GM10266 (cell line): ENCODE measurements at regions not wholly inside any gene's neighbourhood (a gene's known extent, or its start where the extent isn't known, plus 50 kb on each side); places are given as distances from the start of the nearest gene placed in this dataset.
"Not testable (repeated sequence)": the region's sequence is repeated elsewhere in the genome, so short reads cannot be mapped to it uniquely, and the experiment has no call there.

Experiments
- DNase-seq: peaks from one replicate; pipeline ENCODE4 v3.0.0; 2012; ENCODE audit errors: extremely low spot score
- CTCF ChIP-seq: IDR thresholded peaks from 2 replicates; pipeline ENCODE4 v1.5.1; 2012; ENCODE audit warnings: mild to moderate bottlenecking, low read depth; ENCODE audit not compliant: control insufficient read depth, insufficient read depth; ENCODE audit errors: missing control alignments

DNA sequence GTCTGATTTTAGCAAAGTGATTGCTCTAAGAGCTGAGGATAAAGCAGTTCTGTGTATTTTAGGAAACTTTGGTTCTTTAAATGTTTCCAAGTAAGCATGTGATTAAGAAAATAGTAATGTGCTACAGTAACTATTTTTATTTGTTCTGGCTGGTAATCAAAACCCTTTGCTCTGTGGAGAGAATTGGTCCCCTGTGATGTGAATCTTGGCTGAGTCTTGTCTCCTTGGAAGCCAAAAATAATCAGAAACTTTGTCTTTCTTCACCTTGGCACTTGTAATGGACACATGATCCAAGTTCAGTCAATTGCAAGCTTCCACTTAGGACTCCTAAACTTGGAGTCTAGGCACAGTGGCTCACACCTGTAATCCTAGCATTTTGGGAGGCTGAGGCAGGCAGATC lies 422.7 kb upstream of the CDH20 start:
- DNase-seq = no peak
- no peak for TF ChIP-seq CTCF

- TF ChIP-seq CTCF = no peak
- DNase-seq = no peak
These were observed 421.7 kb upstream of the CDH20 start for GRCh38 chr18:60911504-60911903.

DNA sequence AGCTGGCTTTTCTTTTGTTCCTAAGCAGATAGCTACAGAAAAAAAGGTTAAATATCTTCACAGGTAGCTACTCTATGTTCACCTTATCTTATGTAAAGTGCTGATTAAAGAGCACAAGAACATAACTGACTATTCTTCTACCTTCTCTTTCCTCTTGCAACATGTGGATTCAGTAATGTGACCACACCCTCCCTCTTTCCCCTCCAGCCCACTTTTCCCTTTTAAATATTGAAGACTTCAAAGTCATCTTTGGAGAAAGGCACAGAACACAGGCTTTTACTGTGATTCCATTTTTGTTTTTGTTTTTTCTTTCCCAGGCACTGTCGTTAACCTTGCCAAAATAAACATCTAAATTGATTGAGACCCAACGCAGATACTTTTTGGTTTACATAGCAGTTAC lies 418.1 kb upstream of the CDH20 start:
- DNase-seq = no peak
- no peak for TF ChIP-seq CTCF

- DNase-seq = not testable (repeated sequence)
These were observed 414.4 kb upstream of the CDH20 start for GRCh38 chr18:60918862-60919261.

GRCh38 chr18:60925892-60926291 lies 407.3 kb upstream of the CDH20 start:
- no peak for TF ChIP-seq CTCF
- no peak for DNase-seq

DNA sequence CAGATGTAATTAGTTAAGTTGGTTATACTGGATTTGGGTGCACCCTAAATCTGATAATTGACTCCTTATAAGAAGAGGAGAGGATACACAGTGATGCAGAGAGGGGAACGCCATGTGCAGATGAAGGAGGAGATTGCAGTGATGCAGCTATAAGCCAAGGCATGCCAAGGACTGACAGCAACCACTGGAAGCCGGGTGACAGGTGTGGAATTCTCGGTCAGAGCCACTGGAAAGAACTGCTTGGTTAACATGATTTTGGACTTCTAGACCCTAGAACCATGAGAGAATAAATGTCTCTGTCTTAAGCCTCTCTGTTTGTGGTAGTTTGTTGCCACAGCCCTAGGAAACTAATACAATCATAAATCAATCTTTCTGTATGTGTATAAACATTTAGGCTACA lies 403.3 kb upstream of the CDH20 start:
- no peak for DNase-seq
- TF ChIP-seq CTCF = no peak

DNA sequence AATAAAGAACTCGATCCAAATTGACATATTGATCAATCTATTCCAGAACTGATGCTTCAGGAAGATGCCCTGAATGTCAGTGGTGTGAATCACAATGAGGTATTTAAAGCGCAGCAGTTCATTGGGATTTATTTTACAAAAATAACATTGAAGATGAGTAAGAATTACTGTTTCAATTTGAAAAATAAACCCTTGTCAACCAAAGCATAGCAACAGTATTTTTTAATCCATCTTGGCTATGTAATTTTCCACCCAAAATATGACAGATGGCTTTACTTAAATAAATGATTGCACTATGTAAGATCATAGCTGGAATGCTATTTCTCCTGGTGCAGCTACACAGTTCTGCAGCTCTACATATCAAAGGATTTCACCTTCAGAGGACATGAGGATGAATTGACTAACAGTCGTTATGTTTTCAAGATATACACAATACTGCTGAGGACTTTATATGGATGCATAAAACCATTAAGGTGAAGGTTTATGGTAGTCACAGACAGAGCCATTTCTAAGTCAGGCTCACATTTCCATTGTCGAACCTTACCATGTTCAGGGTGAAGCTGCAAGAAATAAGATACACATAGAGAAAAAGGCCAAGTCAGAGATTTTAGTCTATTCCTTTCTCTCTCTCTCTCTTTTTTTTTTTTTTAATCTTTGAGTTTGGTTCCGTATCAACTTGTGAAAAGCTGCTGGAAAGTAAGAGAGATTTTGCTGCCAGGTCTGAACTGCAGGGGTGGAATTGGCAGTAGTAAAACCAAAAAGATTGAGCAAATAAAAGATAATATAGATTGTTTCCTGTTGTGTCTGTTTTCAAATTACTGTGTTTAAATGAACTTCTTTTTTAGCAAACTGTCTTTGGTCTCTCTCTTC lies 398.0 kb upstream of the CDH20 start:
- no peak for TF ChIP-seq CTCF
- DNase-seq = no peak

GRCh38 chr18:60936101-60936500 lies 397.1 kb upstream of the CDH20 start:
- DNase-seq = no peak

More at GRCh38 chr18:60936101-60936500, 397.1 kb upstream of the CDH20 start:
- TF ChIP-seq CTCF = no peak
